Calu3 (cell line): ENCODE measurements at regions not wholly inside any gene's neighbourhood (a gene's known extent, or its start where the extent isn't known, plus 50 kb on each side); places are given as distances from the start of the nearest gene placed in this dataset.

ENCODE experiments used
- BruUV-seq: library from RNA; stranded (reverse); fragments of 400-500 nt; replicated peaks from 2 replicates; lab custom pipeline; 2021; lab: Mats Ljungman, UMichigan
- CTCF ChIA-PET: fragments of 300-600 bp; sonication (Branson Sonifier 250); formaldehyde crosslinking; loops from one replicate; lab custom pipeline; 2022; ENCODE audit warnings: antibody characterized with exemption; lab: Charles Lee
- DNase-seq: peaks from one replicate; pipeline ENCODE4 v3.0.0; 2022
- H3K27ac Mint-ChIP-seq: one replicate; pipeline ENCODE4 v1.8.0; 2022; ENCODE audit warnings: mixed read lengths; ENCODE audit not compliant: unreplicated experiment
- H3K27me3 Mint-ChIP-seq: one replicate; pipeline ENCODE4 v1.8.0; 2022; ENCODE audit warnings: mixed read lengths; ENCODE audit not compliant: unreplicated experiment
- H3K36me3 Mint-ChIP-seq: one replicate; pipeline ENCODE4 v1.8.0; 2022; ENCODE audit warnings: mild to moderate bottlenecking, moderate library complexity, mixed read lengths; ENCODE audit not compliant: insufficient read depth, unreplicated experiment
- H3K4me1 Mint-ChIP-seq: one replicate; pipeline ENCODE4 v1.8.0; 2022; ENCODE audit warnings: mild to moderate bottlenecking, low read depth, mixed read lengths; ENCODE audit not compliant: unreplicated experiment
- H3K4me3 Mint-ChIP-seq: one replicate; pipeline ENCODE4 v1.8.0; 2022; ENCODE audit warnings: mild to moderate bottlenecking, low read depth, moderate library complexity, mixed read lengths; ENCODE audit not compliant: unreplicated experiment
- H3K9me3 Mint-ChIP-seq: one replicate; pipeline ENCODE4 v1.8.0; 2022; ENCODE audit warnings: low read depth, mixed read lengths; ENCODE audit not compliant: unreplicated experiment
- CTCF ChIP-seq: fragments of 200-600 bp; IDR thresholded peaks from one replicate; pipeline ENCODE4 v1.8.0; 2022; ENCODE audit warnings: antibody characterized with exemption; ENCODE audit not compliant: unreplicated experiment
- intact Hi-C: fragments of 100-400 bp; cut with micrococcal nuclease; formaldehyde crosslinking; loops from one replicate; pipeline ENCODE4 v1.10.0; 2022; ENCODE audit not compliant: unreplicated experiment

DNA sequence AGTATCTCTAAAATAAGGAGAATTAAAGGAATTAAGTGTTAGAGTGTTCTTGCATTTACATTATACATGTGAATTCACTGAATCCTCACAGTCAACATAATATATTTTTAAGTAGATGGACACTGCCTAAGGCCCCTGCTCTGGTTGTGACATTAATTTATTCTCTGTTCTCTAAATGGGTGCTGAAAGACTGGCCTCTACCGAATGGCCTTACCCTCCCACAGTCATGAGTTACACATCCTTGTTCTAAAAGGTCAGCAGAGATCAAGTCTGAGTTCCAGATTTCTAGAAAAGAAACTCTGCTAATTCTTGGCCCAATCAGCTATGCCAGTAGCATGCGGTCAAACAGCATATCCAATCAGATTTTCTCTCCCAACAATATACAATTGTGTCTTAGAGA, 193.2 kb downstream of the TM2D1 start:
- BruUV-seq = no TSS peak
- intact Hi-C loops = no loop called here
- Mint-ChIP-seq H3K4me3 (no peak overlapping the region), H3K9me3 (no peaks in the 10 kb centered on the region), H3K27ac (no peak overlapping the region), H3K4me1 (no peaks in the 10 kb centered on the region), H3K36me3 (no peaks in the 10 kb centered on the region), H3K27me3 (peaks cover 6% of the 10 kb centered on the region)
- no peak for DNase-seq
- CTCF ChIA-PET = no interaction called here
- TF ChIP-seq CTCF = no peak

GRCh38 chr1:61523893-61524605, 200.9 kb downstream of the TM2D1 start:
- Mint-ChIP-seq H3K27ac (no peak overlapping the region), H3K9me3 (no peaks in the 10 kb centered on the region), H3K4me1 (peaks cover 8% of the 10 kb centered on the region), H3K27me3 (peaks cover 13% of the 10 kb centered on the region), H3K36me3 (no peaks in the 10 kb centered on the region), H3K4me3 (no peak overlapping the region)
- no peak for TF ChIP-seq CTCF
- intact Hi-C loops = no loop called here
- CTCF ChIA-PET = no interaction called here
- BruUV-seq = no TSS peak
- DNase-seq = no peak

GRCh38 chr1:61523229-61523628, 201.7 kb downstream of the TM2D1 start:
- no peaks in the 10 kb centered on the region for H3K36me3 Mint-ChIP-seq
- CTCF ChIA-PET = no interaction called here
- BruUV-seq = no TSS peak

DNA sequence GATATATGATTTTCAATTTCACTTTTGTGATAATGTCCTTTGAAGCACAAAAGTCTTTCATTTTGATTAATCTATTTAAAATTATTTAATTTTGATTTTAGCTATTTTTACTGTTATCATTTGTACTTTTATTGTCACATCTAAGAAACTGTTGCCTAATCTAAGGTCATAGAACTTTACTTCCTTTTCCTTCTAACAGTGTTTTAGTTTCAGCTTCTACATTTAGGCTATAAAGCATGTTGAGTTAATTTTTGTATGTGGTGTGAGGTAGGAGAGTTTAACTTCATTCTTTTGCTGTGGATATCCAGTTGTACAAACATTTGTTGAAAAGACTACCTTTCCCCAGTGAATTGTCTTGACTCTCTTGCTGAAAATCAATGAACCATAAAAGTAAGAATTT, 204.5 kb downstream of the TM2D1 start:
- BruUV-seq = no TSS peak
- intact Hi-C loops = no loop called here
- TF ChIP-seq CTCF = no peak
- H3K27me3 Mint-ChIP-seq = no peaks in the 10 kb centered on the region
- no peaks in the 10 kb centered on the region for H3K9me3 Mint-ChIP-seq
- H3K4me3 Mint-ChIP-seq = no peak overlapping the region
- peaks cover 8% of the 10 kb centered on the region for H3K4me1 Mint-ChIP-seq
- CTCF ChIA-PET = no interaction called here
- H3K36me3 Mint-ChIP-seq = no peaks in the 10 kb centered on the region
- DNase-seq = no peak
- H3K27ac Mint-ChIP-seq = no peak overlapping the region

More at GRCh38 chr1:61523229-61523628, 201.7 kb downstream of the TM2D1 start:
- intact Hi-C loops = no loop called here
- Mint-ChIP-seq H3K27me3 (peaks cover 13% of the 10 kb centered on the region), H3K4me3 (no peak overlapping the region), H3K4me1 (peaks cover 8% of the 10 kb centered on the region), H3K27ac (no peak overlapping the region), H3K9me3 (no peaks in the 10 kb centered on the region)
- no peak for TF ChIP-seq CTCF
- no peak for DNase-seq
